SU-DHL-6 (cell line): ENCODE measurements at regions not wholly inside any gene's neighbourhood (a gene's known extent, or its start where the extent isn't known, plus 50 kb on each side); places are given as distances from the start of the nearest gene placed in this dataset.
"Not testable (repeated sequence)": the region's sequence is repeated elsewhere in the genome, so short reads cannot be mapped to it uniquely, and the experiment has no call there.

Experiments
- CTCF ChIP-seq: fragments of 200-600 bp; sonication (generic); IDR thresholded peaks from one replicate; pipeline ENCODE4 v1.5.1; 2017; ENCODE audit warnings: antibody characterized with exemption, mild to moderate bottlenecking, low read length, moderate library complexity; ENCODE audit not compliant: insufficient read depth, poor library complexity, severe bottlenecking
- EZH2phosphoT487 ChIP-seq: fragments of 200-600 bp; sonication (generic), shearing (Covaris generic); conservative IDR thresholded peaks from 2 replicates; pipeline ENCODE4 v1.6.1; 2018; ENCODE audit warnings: mild to moderate bottlenecking, antibody characterized with exemption, low read length, moderate library complexity, mixed read lengths

- not testable (repeated sequence) for TF ChIP-seq CTCF, EZH2phosphoT487
These were observed 282.5 kb upstream of the AGTR2 start for GRCh38 chrX:115888041-115888440.
